Neural cell (in vitro differentiated cells): ENCODE measurements at regions not wholly inside any gene's neighbourhood (a gene's known extent, or its start where the extent isn't known, plus 50 kb on each side); places are given as distances from the start of the nearest gene placed in this dataset.

Source experiments
- H2AFZ ChIP-seq: fragments of 200-600, 300-800 bp; sonication (generic), shearing (Covaris generic); 2 replicates; pipeline ENCODE4 v1.6.0; 2014; ENCODE audit warnings: low read depth, mild to moderate bottlenecking, antibody characterized with exemption, low read length, moderate library complexity
- H3F3A ChIP-seq: fragments of 200-600 bp; shearing (Covaris generic); 2 replicates; pipeline ENCODE4 v1.6.1; 2016; ENCODE audit warnings: mild to moderate bottlenecking, moderate library complexity, mixed read lengths, antibody characterized with exemption, low read length; ENCODE audit not compliant: insufficient read depth, poor library complexity, severe bottlenecking
- H3K27ac ChIP-seq: fragments of 200-600, 300-800 bp; sonication (generic), shearing (Covaris generic); 2 replicates; pipeline ENCODE4 v1.5.1; 2014; ENCODE audit warnings: mild to moderate bottlenecking, low read length, moderate library complexity
- H3K27me3 ChIP-seq: fragments of 300-800, 200-600 bp; sonication (generic), shearing (Covaris generic); 2 replicates; pipeline ENCODE4 v1.6.0; 2014; ENCODE audit warnings: mild to moderate bottlenecking, low read depth, low read length, moderate library complexity; ENCODE audit not compliant: insufficient read depth
- H3K36me3 ChIP-seq: fragments of 300-800, 200-600 bp; sonication (generic), shearing (Covaris generic); 2 replicates; pipeline ENCODE4 v1.5.1; 2014; ENCODE audit warnings: mild to moderate bottlenecking, antibody characterized with exemption, low read length, moderate library complexity; ENCODE audit not compliant: insufficient read depth
- H3K4me2 ChIP-seq: fragments of 300-800, 200-600 bp; sonication (generic), shearing (Covaris generic); 2 replicates; pipeline ENCODE4 v1.6.0; 2014; ENCODE audit warnings: mild to moderate bottlenecking, low read length
- H3K4me3 ChIP-seq: fragments of 300-800, 200-600 bp; sonication (generic), shearing (Covaris generic); 2 replicates; pipeline ENCODE4 v1.5.1; 2014; ENCODE audit warnings: mild to moderate bottlenecking, low read length, moderate library complexity
- H3K79me2 ChIP-seq: fragments of 200-600 bp; shearing (Covaris generic); replicated peaks from 2 replicates; pipeline ENCODE4 v1.6.0; 2014; ENCODE audit warnings: mild to moderate bottlenecking, low read length, moderate library complexity; ENCODE audit not compliant: insufficient read depth
- H3K9ac ChIP-seq: fragments of 300-800, 200-600 bp; sonication (generic), shearing (Covaris generic); 2 replicates; pipeline ENCODE4 v1.6.1; 2016; ENCODE audit warnings: mild to moderate bottlenecking, low read length, mixed read lengths
- H3K9me2 ChIP-seq: fragments of 200-600 bp; shearing (Covaris generic); 2 replicates; pipeline ENCODE4 v1.6.1; 2016; ENCODE audit warnings: mild to moderate bottlenecking, low read length, mixed read lengths; ENCODE audit not compliant: insufficient read depth
- H3K9me3 ChIP-seq: fragments of 200-600, 300-800 bp; sonication (generic), shearing (Covaris generic); 2 replicates; pipeline ENCODE4 v1.6.1; 2016; ENCODE audit warnings: mild to moderate bottlenecking, mixed run types, low read length, moderate library complexity, mixed read lengths
- H4K20me1 ChIP-seq: fragments of 200-600 bp; shearing (Covaris generic); 2 replicates; pipeline ENCODE4 v1.6.1; 2016; ENCODE audit warnings: mild to moderate bottlenecking, mixed run types; ENCODE audit not compliant: insufficient read depth
- CTCF ChIP-seq: fragments of 450-650 bp; IDR thresholded peaks from 2 replicates; pipeline ENCODE4 v1.5.1; 2014; ENCODE audit warnings: antibody characterized with exemption, mild to moderate bottlenecking, moderate library complexity; ENCODE audit not compliant: poor library complexity, severe bottlenecking
- EP300 ChIP-seq: fragments of 450-650 bp; conservative IDR thresholded peaks from 2 replicates; pipeline ENCODE4 v1.6.1; 2014; ENCODE audit warnings: antibody characterized with exemption, mild to moderate bottlenecking, moderate library complexity; ENCODE audit not compliant: poor library complexity, severe bottlenecking
- EZH2 ChIP-seq: fragments of 200-600, 300-800 bp; shearing (Covaris generic), sonication (generic); IDR thresholded peaks from 2 replicates; pipeline ENCODE4 v1.6.1; 2014; ENCODE audit warnings: antibody characterized with exemption, low read length, borderline replicate concordance, mild to moderate bottlenecking; ENCODE audit not compliant: insufficient read depth, poor library complexity, severe bottlenecking
- MXI1 ChIP-seq: fragments of 450-650 bp; conservative IDR thresholded peaks from 2 replicates; pipeline ENCODE4 v1.6.1; 2014; ENCODE audit warnings: antibody characterized with exemption, mild to moderate bottlenecking; ENCODE audit not compliant: poor library complexity, severe bottlenecking
- POLR2AphosphoS5 ChIP-seq: IDR thresholded peaks from 2 replicates; pipeline ENCODE4 v1.6.1; 2012
- RAD21 ChIP-seq: fragments of 450-650 bp; conservative IDR thresholded peaks from 2 replicates; pipeline ENCODE4 v1.6.1; 2014; ENCODE audit warnings: antibody characterized with exemption, mild to moderate bottlenecking, moderate library complexity
- REST ChIP-seq: IDR thresholded peaks from 2 replicates; pipeline ENCODE4 v1.6.1; 2012; ENCODE audit warnings: borderline replicate concordance
- TAF1 ChIP-seq: IDR thresholded peaks from 2 replicates; pipeline ENCODE4 v1.6.1; 2012; ENCODE audit warnings: low read depth

GRCh38 chr12:20300457-20300856 is 67.9 kb upstream of the PDE3A start:
- no peaks in the 10 kb centered on the region for H3K79me2 ChIP-seq
- no peak overlapping the region for H3K4me3 ChIP-seq
- H3K4me2 ChIP-seq = no peak overlapping the region
- H3K9me3 ChIP-seq = no peaks in the 10 kb centered on the region
- H2AFZ ChIP-seq = no peak overlapping the region
- H3K9me2 ChIP-seq = no peaks in the 10 kb centered on the region
- H3K27ac ChIP-seq = no peak overlapping the region
- no peaks in the 10 kb centered on the region for H4K20me1 ChIP-seq
- H3F3A ChIP-seq = no peaks in the 10 kb centered on the region
- no peaks in the 10 kb centered on the region for H3K36me3 ChIP-seq
- no peak overlapping the region for H3K9ac ChIP-seq
- TF ChIP-seq EZH2 = no peak
- TF ChIP-seq POLR2AphosphoS5 = no peak
- no peak for TF ChIP-seq TAF1
- TF ChIP-seq CTCF = no peak
- no peak for TF ChIP-seq RAD21
- no peak for TF ChIP-seq EP300
- no peaks in the 10 kb centered on the region for H3K27me3 ChIP-seq

GRCh38 chr12:20305470-20305869 is 62.9 kb upstream of the PDE3A start:
- Histone ChIP-seq H3K79me2 (no peaks in the 10 kb centered on the region), H4K20me1 (no peaks in the 10 kb centered on the region), H3F3A (no peaks in the 10 kb centered on the region), H3K4me3 (no peak overlapping the region), H3K9me3 (peaks cover 4% of the 10 kb centered on the region), H3K36me3 (no peaks in the 10 kb centered on the region), H3K27ac (no peak overlapping the region), H2AFZ (no peak overlapping the region), H3K9ac (no peak overlapping the region), H3K4me2 (no peak overlapping the region), H3K9me2 (no peaks in the 10 kb centered on the region), H3K27me3 (no peaks in the 10 kb centered on the region)
- TF ChIP-seq TAF1 (no peak), REST (no peak), EZH2 (no peak), MXI1 (no peak), CTCF (no peak)
